Muscle of leg (tissue), 3 donors: ENCODE measurements at regions not wholly inside any gene's neighbourhood (a gene's known extent, or its start where the extent isn't known, plus 50 kb on each side); places are given as distances from the start of the nearest gene placed in this dataset.

ENCODE experiments used
- DNase-seq: peaks from one replicate; pipeline ENCODE4 v3.0.0; 2013
- H3K27ac ChIP-seq: one replicate; pipeline ENCODE4 v1.5.1; 2013; ENCODE audit warnings: mild to moderate bottlenecking, low read length, control low read depth
- H3K27me3 ChIP-seq: one replicate; pipeline ENCODE4 v1.6.1; 2013; ENCODE audit warnings: low read length; ENCODE audit not compliant: control insufficient read depth, insufficient read depth
- H3K36me3 ChIP-seq: one replicate; pipeline ENCODE4 v1.6.1; 2013; ENCODE audit warnings: low read length; ENCODE audit not compliant: control insufficient read depth, insufficient read depth
- H3K4me1 ChIP-seq: one replicate; pipeline ENCODE4 v1.6.1; 2013; ENCODE audit warnings: low read length; ENCODE audit not compliant: control insufficient read depth, insufficient read depth
- H3K4me3 ChIP-seq: one replicate; pipeline ENCODE4 v1.5.1; 2013; ENCODE audit warnings: low read length, control low read depth
- H3K9me3 ChIP-seq: replicated peaks from 2 replicates; pipeline ENCODE4 v1.6.1; 2013; ENCODE audit warnings: low read depth, low read length; ENCODE audit not compliant: control insufficient read depth
- WGBS: methylation state at CpG from one replicate; pipeline ENCODE4 v1.1.5; 2013; ENCODE audit warnings: missing lambda C conversion rate; ENCODE audit not compliant: insufficient coverage; 5-methylcytosine and 5-hydroxymethylcytosine counted together

GRCh38 chr2:225932811-225933413 is 533.4 kb downstream of the NYAP2 start:
- Histone ChIP-seq H3K9me3 (no peaks in the 10 kb centered on the region), H3K27ac (no peak overlapping the region), H3K4me1 (no peaks in the 10 kb centered on the region), H3K27me3 (no peaks in the 10 kb centered on the region), H3K36me3 (no peaks in the 10 kb centered on the region), H3K4me3 (no peak overlapping the region)
- no peak for DNase-seq
- no CpG with 5 or more reads among the region's 1 CpG for WGBS

GRCh38 chr2:225930687-225931086 is 531.2 kb downstream of the NYAP2 start:
- Histone ChIP-seq H3K9me3 (no peaks in the 10 kb centered on the region), H3K27ac (no peak overlapping the region), H3K36me3 (no peaks in the 10 kb centered on the region), H3K27me3 (no peaks in the 10 kb centered on the region), H3K4me3 (no peak overlapping the region), H3K4me1 (no peaks in the 10 kb centered on the region)
- no peak for DNase-seq
- no CpG with 5 or more reads among the region's 2 CpGs for WGBS

- no CpG with 5 or more reads among the region's 6 CpGs for WGBS
These were observed 521.2 kb downstream of the NYAP2 start for GRCh38 chr2:225920621-225921220.

GRCh38 chr2:225916692-225917091 is 517.2 kb downstream of the NYAP2 start:
- no peak for DNase-seq
- Histone ChIP-seq H3K4me1 (no peaks in the 10 kb centered on the region), H3K9me3 (no peaks in the 10 kb centered on the region), H3K36me3 (no peaks in the 10 kb centered on the region), H3K4me3 (no peak overlapping the region), H3K27ac (no peak overlapping the region), H3K27me3 (no peaks in the 10 kb centered on the region)
- WGBS = 90% methylated on average over 1 of the region's 2 CpGs

More at GRCh38 chr2:225920621-225921220, 521.2 kb downstream of the NYAP2 start:
- Histone ChIP-seq H3K27ac (no peak overlapping the region), H3K4me3 (no peak overlapping the region), H3K4me1 (no peaks in the 10 kb centered on the region), H3K36me3 (no peaks in the 10 kb centered on the region), H3K9me3 (no peaks in the 10 kb centered on the region), H3K27me3 (no peaks in the 10 kb centered on the region)
- no peak for DNase-seq

- Histone ChIP-seq H3K27me3 (no peaks in the 10 kb centered on the region), H3K9me3 (no peaks in the 10 kb centered on the region), H3K27ac (no peak overlapping the region), H3K4me3 (no peak overlapping the region), H3K36me3 (no peaks in the 10 kb centered on the region), H3K4me1 (no peaks in the 10 kb centered on the region)
- no CpG with 5 or more reads among the region's 6 CpGs for WGBS
- DNase-seq = no peak
These were observed 511.5 kb downstream of the NYAP2 start for GRCh38 chr2:225911019-225911418.

- DNase-seq = peak; percentile 56
- no CpG with 5 or more reads among the region's 1 CpG for WGBS
- no peak overlapping the region for H3K27ac ChIP-seq
These were observed 495.6 kb downstream of the NYAP2 start for GRCh38 chr2:225895126-225895525.

GRCh38 chr2:225894236-225894980 is 494.9 kb downstream of the NYAP2 start:
- Histone ChIP-seq H3K9me3 (no peaks in the 10 kb centered on the region), H3K4me3 (no peak overlapping the region), H3K27ac (peak overlapping the region; percentile 2), H3K36me3 (no peaks in the 10 kb centered on the region), H3K27me3 (no peaks in the 10 kb centered on the region), H3K4me1 (peaks cover 8% of the 10 kb centered on the region)
- DNase-seq = peak; percentile 68
- WGBS = no CpG with 5 or more reads among the region's 4 CpGs

More at GRCh38 chr2:225895126-225895525, 495.6 kb downstream of the NYAP2 start:
- Histone ChIP-seq H3K9me3 (no peaks in the 10 kb centered on the region), H3K4me3 (no peak overlapping the region), H3K36me3 (no peaks in the 10 kb centered on the region), H3K4me1 (peaks cover 8% of the 10 kb centered on the region), H3K27me3 (no peaks in the 10 kb centered on the region)

- H3K27me3 ChIP-seq = no peaks in the 10 kb centered on the region
- H3K27ac ChIP-seq = no peak overlapping the region
- no peaks in the 10 kb centered on the region for H3K9me3 ChIP-seq
- H3K36me3 ChIP-seq = no peaks in the 10 kb centered on the region
- peaks cover 8% of the 10 kb centered on the region for H3K4me1 ChIP-seq
- H3K4me3 ChIP-seq = no peak overlapping the region
- no peak for DNase-seq
These were observed 493.6 kb downstream of the NYAP2 start for GRCh38 chr2:225893151-225893550.

GRCh38 chr2:225891771-225892170 is 492.3 kb downstream of the NYAP2 start:
- Histone ChIP-seq H3K27me3 (no peaks in the 10 kb centered on the region), H3K4me3 (no peak overlapping the region), H3K9me3 (no peaks in the 10 kb centered on the region), H3K36me3 (no peaks in the 10 kb centered on the region), H3K27ac (no peak overlapping the region), H3K4me1 (peaks cover 8% of the 10 kb centered on the region)
- WGBS = no CpG with 5 or more reads among the region's 1 CpG
- DNase-seq = no peak

GRCh38 chr2:225891013-225891412 is 491.5 kb downstream of the NYAP2 start:
- no peaks in the 10 kb centered on the region for H3K27me3 ChIP-seq
- H3K9me3 ChIP-seq = no peaks in the 10 kb centered on the region
- DNase-seq = no peak
- no peak overlapping the region for H3K4me3 ChIP-seq
- peaks cover 8% of the 10 kb centered on the region for H3K4me1 ChIP-seq
- H3K27ac ChIP-seq = no peak overlapping the region
- no CpG with 5 or more reads among the region's 2 CpGs for WGBS
- no peaks in the 10 kb centered on the region for H3K36me3 ChIP-seq
